Epithelial cell of esophagus (primary cell): ENCODE measurements at regions not wholly inside any gene's neighbourhood (a gene's known extent, or its start where the extent isn't known, plus 50 kb on each side); places are given as distances from the start of the nearest gene placed in this dataset.

Source experiments
- DNase-seq: peaks from one replicate; pipeline ENCODE4 v3.0.0; 2010; ENCODE audit warnings: low read depth
- H3K4me3 ChIP-seq: 2 replicates; pipeline ENCODE4 v1.5.1; 2011; ENCODE audit warnings: mild to moderate bottlenecking, low read length, control low read depth
- TF ChIP-seq, protein P1 (sequence below): IDR thresholded peaks from 2 replicates; pipeline ENCODE4 v1.5.1; 2011; ENCODE audit warnings: low read depth, mild to moderate bottlenecking, low read length, control low read depth, inconsistent platforms; ENCODE audit not compliant: insufficient read depth; ENCODE audit errors: missing control alignments

- no peak for DNase-seq
- no peak overlapping the region for H3K4me3 ChIP-seq
- TF ChIP-seq, protein P1, sequence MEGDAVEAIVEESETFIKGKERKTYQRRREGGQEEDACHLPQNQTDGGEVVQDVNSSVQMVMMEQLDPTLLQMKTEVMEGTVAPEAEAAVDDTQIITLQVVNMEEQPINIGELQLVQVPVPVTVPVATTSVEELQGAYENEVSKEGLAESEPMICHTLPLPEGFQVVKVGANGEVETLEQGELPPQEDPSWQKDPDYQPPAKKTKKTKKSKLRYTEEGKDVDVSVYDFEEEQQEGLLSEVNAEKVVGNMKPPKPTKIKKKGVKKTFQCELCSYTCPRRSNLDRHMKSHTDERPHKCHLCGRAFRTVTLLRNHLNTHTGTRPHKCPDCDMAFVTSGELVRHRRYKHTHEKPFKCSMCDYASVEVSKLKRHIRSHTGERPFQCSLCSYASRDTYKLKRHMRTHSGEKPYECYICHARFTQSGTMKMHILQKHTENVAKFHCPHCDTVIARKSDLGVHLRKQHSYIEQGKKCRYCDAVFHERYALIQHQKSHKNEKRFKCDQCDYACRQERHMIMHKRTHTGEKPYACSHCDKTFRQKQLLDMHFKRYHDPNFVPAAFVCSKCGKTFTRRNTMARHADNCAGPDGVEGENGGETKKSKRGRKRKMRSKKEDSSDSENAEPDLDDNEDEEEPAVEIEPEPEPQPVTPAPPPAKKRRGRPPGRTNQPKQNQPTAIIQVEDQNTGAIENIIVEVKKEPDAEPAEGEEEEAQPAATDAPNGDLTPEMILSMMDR, result no peak
Observed at GRCh38 chr7:135844903-135845302, 96.3 kb upstream of the FAM180A start.

DNA sequence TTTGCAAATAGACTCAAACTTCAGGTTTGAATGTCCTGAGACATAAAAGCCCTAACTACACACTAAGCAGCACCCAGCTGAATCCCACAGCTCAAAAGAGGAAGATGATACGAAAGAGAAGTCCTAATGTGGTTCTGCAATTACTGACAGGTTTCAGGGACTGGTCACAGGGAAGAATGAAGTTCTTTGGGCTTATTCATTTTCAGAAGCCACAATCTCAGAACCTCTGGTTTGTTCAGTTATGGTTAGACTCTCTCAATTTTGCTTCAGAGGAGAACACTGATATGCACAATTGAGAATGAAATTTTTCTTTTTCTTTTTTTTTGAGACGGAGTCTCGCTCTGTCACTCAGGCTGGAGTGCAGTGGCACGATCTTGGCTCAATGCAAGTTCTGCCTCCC lies 94.6 kb upstream of the FAM180A start:
- H3K4me3 ChIP-seq, result no peak overlapping the region
- no peak for DNase-seq
- TF ChIP-seq, protein P1, result no peak

GRCh38 chr7:135842446-135843179 lies 94.0 kb upstream of the FAM180A start:
- no peak overlapping the region for H3K4me3 ChIP-seq
- peak; percentile 23 for DNase-seq
- TF ChIP-seq, protein P1, result no peak

- no peak overlapping the region for H3K4me3 ChIP-seq
- TF ChIP-seq, protein P1, result no peak
- DNase-seq, result no peak
Observed at GRCh38 chr7:135840591-135840990, 92.0 kb upstream of the FAM180A start.

GRCh38 chr7:135837675-135838074 lies 89.1 kb upstream of the FAM180A start:
- TF ChIP-seq, protein P1, result no peak
- H3K4me3 ChIP-seq, result no peak overlapping the region
- DNase-seq, result no peak

GRCh38 chr7:135834266-135834665 lies 85.7 kb upstream of the FAM180A start:
- no peak overlapping the region for H3K4me3 ChIP-seq
- TF ChIP-seq, protein P1, result no peak
- DNase-seq, result no peak

DNA sequence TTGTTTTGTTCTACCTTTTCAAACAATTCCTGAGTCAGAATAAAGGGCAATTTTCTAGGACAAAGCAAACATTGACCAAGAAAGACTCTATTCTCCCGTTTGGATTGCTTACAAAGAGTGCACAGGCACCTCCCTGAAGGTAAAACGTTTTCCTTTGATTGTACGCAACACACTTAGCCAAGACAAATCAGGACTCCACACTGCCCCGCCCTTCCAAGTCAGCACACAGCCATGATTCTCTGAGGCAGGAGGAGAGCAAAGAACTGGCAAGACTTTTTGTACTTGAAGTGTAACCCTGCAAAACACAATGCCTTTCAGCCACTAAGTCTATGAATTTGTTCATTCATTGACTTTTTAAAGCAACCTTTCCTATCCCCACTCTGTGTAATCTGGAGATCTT lies 85.0 kb upstream of the FAM180A start:
- TF ChIP-seq, protein P1, result no peak
- no peak overlapping the region for H3K4me3 ChIP-seq
- DNase-seq, result peak; percentile 33
